Liver (tissue), 3 donors: ENCODE measurements at regions not wholly inside any gene's neighbourhood (a gene's known extent, or its start where the extent isn't known, plus 50 kb on each side); places are given as distances from the start of the nearest gene placed in this dataset.

ENCODE experiments used
- ATF3 ChIP-seq: IDR thresholded peaks from 2 replicates; pipeline ENCODE4 v1.6.1; 2016; ENCODE audit warnings: antibody characterized with exemption
- CTCF ChIP-seq: fragments of 150-350 bp; IDR thresholded peaks from 2 replicates; pipeline ENCODE4 v1.5.1; 2017; ENCODE audit warnings: improper control_type of control experiment, low read depth, low read length; ENCODE audit not compliant: missing input control
- MAX ChIP-seq: IDR thresholded peaks from 2 replicates; pipeline ENCODE4 v1.6.1; 2016; ENCODE audit warnings: antibody characterized with exemption
- RAD21 ChIP-seq, 2 donors: IDR thresholded peaks; 2 replicates each; pipeline ENCODE4 v1.6.1; 2016; ENCODE audit warnings: antibody characterized with exemption in 2 of 2, mild to moderate bottlenecking in 2 of 2
- REST ChIP-seq: IDR thresholded peaks from 2 replicates; pipeline ENCODE4 v1.6.1; 2016; ENCODE audit warnings: antibody characterized with exemption, mild to moderate bottlenecking
- ZBTB33 ChIP-seq: IDR thresholded peaks from 2 replicates; pipeline ENCODE4 v1.6.1; 2016; ENCODE audit warnings: antibody characterized with exemption
- donor health status: healthy.
- donor health status: healthy.

- TF ChIP-seq CTCF (no peak), ZBTB33 (no peak), REST (no peak), ATF3 (no peak), MAX (no peak), RAD21 (IDR thresholded peaks at IDR 0.05) (peak in 1 of 2 donors; percentile 26)
These were observed 216.1 kb downstream of the SLC38A4 start for GRCh38 chr12:46609674-46610073.
